ENCODE measurements at regions not wholly inside any gene's neighbourhood (a gene's known extent, or its start where the extent isn't known, plus 50 kb on each side); places are given as distances from the start of the nearest gene placed in this dataset.

DNA sequence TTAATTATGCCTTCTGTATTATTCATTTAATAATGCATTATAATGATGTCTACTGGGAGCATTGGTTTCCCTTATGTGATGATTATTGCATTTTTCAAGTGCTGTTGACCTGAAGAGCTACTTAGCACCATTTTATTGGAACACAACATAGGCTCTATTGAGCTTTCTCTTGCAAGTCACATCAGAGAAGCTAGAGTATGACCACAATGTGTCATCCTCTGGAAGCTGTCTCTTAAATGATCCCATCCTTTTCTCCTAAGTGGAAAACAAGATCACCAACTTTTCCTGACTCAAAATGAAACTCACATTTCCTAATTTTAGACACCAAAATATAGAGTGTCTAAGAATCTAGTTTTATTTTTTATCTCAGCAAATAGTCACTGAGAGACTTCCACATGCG lies 1451.9 kb downstream of the PCDH7 start:
- no peak for TF ChIP-seq ZBTB7A (IDR thresholded peaks at IDR 0.05; ENCODE audit: low read depth)
- no peak for TF ChIP-seq CEBPB (IDR thresholded peaks at IDR 0.05)
- TF ChIP-seq YY1 (IDR thresholded peaks at IDR 0.05; ENCODE audit: low read depth) = no peak
- no peak for TF ChIP-seq TCF12 (IDR thresholded peaks at IDR 0.05; ENCODE audit: low read depth)
- TF ChIP-seq, protein P1, sequence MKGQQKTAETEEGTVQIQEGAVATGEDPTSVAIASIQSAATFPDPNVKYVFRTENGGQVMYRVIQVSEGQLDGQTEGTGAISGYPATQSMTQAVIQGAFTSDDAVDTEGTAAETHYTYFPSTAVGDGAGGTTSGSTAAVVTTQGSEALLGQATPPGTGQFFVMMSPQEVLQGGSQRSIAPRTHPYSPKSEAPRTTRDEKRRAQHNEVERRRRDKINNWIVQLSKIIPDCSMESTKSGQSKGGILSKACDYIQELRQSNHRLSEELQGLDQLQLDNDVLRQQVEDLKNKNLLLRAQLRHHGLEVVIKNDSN (IDR thresholded peaks at IDR 0.05) = no peak
- no peak for TF ChIP-seq TEAD4 (IDR thresholded peaks at IDR 0.05)

DNA sequence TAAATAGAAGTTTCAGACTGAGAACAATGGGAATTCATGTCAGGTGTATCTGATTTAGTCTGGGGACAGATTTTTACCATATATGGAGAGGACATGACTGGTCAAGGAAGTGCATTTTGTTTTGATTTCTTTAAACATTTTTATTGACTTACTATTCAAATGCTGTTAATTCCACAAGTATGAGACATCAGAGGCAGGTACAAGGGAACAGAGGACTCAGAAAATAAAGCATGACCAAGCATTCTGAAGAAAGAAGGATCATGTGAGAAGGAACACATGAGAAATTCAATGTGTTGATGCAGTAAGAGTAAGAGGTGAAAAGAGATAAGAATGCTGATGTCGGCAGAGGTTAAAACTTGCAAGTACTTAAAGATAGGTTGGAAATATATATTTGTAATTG lies 1452.6 kb downstream of the PCDH7 start:
- no peak for TF ChIP-seq ZBTB7A (IDR thresholded peaks at IDR 0.05; ENCODE audit: low read depth)
- TF ChIP-seq, protein P1 (IDR thresholded peaks at IDR 0.05) = no peak
- no peak for TF ChIP-seq TCF12 (IDR thresholded peaks at IDR 0.05; ENCODE audit: low read depth)
- TF ChIP-seq TAF1 (IDR thresholded peaks at IDR 0.05; ENCODE audit: low read depth) = no peak
- TF ChIP-seq CEBPB (IDR thresholded peaks at IDR 0.05) = no peak
- no peak for TF ChIP-seq EGR1 (IDR thresholded peaks at IDR 0.05)
- no peak for TF ChIP-seq EP300 (IDR thresholded peaks at IDR 0.05; ENCODE audit: borderline replicate concordance)
- no peak for TF ChIP-seq NFIC (IDR thresholded peaks at IDR 0.05)
- no peak for TF ChIP-seq CREB1 (IDR thresholded peaks at IDR 0.05; ENCODE audit: low read depth)
- TF ChIP-seq RAD21 (IDR thresholded peaks at IDR 0.05; ENCODE audit: low read depth) = no peak
- TF ChIP-seq YY1 (IDR thresholded peaks at IDR 0.05; ENCODE audit: low read depth) = no peak
- TF ChIP-seq, protein P2, sequence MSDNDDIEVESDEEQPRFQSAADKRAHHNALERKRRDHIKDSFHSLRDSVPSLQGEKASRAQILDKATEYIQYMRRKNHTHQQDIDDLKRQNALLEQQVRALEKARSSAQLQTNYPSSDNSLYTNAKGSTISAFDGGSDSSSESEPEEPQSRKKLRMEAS (IDR thresholded peaks at IDR 0.05) = no peak
- TF ChIP-seq TEAD4 (IDR thresholded peaks at IDR 0.05) = no peak
- TF ChIP-seq FOXM1 (IDR thresholded peaks at IDR 0.05; ENCODE audit: borderline replicate concordance, low read depth) = no peak
- TF ChIP-seq, protein P3, sequence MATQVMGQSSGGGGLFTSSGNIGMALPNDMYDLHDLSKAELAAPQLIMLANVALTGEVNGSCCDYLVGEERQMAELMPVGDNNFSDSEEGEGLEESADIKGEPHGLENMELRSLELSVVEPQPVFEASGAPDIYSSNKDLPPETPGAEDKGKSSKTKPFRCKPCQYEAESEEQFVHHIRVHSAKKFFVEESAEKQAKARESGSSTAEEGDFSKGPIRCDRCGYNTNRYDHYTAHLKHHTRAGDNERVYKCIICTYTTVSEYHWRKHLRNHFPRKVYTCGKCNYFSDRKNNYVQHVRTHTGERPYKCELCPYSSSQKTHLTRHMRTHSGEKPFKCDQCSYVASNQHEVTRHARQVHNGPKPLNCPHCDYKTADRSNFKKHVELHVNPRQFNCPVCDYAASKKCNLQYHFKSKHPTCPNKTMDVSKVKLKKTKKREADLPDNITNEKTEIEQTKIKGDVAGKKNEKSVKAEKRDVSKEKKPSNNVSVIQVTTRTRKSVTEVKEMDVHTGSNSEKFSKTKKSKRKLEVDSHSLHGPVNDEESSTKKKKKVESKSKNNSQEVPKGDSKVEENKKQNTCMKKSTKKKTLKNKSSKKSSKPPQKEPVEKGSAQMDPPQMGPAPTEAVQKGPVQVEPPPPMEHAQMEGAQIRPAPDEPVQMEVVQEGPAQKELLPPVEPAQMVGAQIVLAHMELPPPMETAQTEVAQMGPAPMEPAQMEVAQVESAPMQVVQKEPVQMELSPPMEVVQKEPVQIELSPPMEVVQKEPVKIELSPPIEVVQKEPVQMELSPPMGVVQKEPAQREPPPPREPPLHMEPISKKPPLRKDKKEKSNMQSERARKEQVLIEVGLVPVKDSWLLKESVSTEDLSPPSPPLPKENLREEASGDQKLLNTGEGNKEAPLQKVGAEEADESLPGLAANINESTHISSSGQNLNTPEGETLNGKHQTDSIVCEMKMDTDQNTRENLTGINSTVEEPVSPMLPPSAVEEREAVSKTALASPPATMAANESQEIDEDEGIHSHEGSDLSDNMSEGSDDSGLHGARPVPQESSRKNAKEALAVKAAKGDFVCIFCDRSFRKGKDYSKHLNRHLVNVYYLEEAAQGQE (IDR thresholded peaks at IDR 0.05; ENCODE audit: low read depth) = no peak

DNA sequence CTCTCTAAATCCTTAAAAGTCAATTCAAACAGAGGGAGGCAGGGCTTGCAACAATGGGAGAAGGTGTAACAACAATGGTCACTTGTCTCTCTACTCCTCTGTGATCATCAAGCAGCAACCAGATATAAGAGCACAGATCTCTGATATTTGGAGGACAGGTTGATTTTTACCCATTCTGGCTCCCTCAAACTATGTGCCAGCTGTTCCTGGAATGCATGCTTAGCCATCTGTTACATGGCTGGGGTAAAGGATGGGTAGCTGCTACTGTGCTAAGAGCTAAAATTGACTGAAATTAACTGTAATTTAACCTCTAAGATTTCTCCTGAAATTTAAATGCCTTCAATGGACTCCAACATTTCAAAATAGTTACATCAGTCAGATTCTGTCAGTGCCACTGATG lies 1459.9 kb downstream of the PCDH7 start:
- TF ChIP-seq RAD21 (IDR thresholded peaks at IDR 0.05; ENCODE audit: low read depth) = no peak
- no peak for TF ChIP-seq TAF1 (IDR thresholded peaks at IDR 0.05; ENCODE audit: low read depth)
- no peak for TF ChIP-seq YY1 (IDR thresholded peaks at IDR 0.05; ENCODE audit: low read depth)
- TF ChIP-seq, protein P1 (IDR thresholded peaks at IDR 0.05) = no peak
- no peak for TF ChIP-seq NFIC (IDR thresholded peaks at IDR 0.05)

DNA sequence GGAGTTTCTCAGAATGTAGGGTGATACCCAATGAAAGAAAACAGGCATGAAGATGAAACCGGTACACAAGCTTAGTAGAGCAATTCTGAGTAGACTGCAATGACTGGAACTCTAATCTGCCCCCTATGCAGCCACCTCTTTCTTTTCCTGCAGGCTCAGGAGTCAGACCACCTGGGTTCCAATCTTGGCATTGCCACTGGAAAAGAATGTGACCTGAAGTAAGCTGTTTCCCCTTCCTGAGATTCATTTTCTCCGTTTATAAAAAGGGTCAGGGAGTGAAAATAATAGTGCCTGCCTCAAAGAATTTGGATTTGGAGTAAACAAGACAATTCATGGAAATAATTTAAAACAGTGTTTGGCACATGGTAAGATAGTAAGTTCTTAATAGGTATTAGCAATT lies 1464.0 kb downstream of the PCDH7 start:
- TF ChIP-seq ZBTB7A (IDR thresholded peaks at IDR 0.05; ENCODE audit: low read depth) (no peak), TEAD4 (IDR thresholded peaks at IDR 0.05) (no peak), CEBPB (IDR thresholded peaks at IDR 0.05) (no peak), YY1 (IDR thresholded peaks at IDR 0.05; ENCODE audit: low read depth) (no peak), TAF1 (IDR thresholded peaks at IDR 0.05; ENCODE audit: low read depth) (no peak)

DNA sequence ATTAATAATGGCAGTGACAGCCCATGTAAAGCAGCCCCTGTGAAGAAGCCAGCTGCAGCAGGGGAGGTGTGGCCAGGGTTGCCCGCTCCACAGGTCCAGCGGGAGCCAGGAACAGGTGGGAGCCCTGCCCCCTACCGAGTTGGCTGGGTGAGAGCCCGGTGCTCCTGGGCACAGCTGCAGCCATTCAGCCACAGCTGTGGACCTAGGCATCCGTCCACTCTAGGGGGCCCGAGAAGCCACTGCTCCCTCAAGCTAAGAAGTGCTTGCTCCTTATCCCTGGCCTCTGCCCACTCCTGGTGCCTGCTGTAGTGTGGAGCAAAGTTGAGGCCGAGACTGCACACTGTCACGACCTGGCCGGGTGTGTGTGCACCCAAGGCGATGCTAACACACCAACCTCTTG lies 1469.0 kb downstream of the PCDH7 start:
- TF ChIP-seq, protein P1 (IDR thresholded peaks at IDR 0.05) = no peak
- no peak for TF ChIP-seq ZBTB7A (IDR thresholded peaks at IDR 0.05; ENCODE audit: low read depth)
- TF ChIP-seq, protein P3 (IDR thresholded peaks at IDR 0.05; ENCODE audit: low read depth) = no peak
- TF ChIP-seq TCF12 (IDR thresholded peaks at IDR 0.05; ENCODE audit: low read depth) = peak; percentile 39

DNA sequence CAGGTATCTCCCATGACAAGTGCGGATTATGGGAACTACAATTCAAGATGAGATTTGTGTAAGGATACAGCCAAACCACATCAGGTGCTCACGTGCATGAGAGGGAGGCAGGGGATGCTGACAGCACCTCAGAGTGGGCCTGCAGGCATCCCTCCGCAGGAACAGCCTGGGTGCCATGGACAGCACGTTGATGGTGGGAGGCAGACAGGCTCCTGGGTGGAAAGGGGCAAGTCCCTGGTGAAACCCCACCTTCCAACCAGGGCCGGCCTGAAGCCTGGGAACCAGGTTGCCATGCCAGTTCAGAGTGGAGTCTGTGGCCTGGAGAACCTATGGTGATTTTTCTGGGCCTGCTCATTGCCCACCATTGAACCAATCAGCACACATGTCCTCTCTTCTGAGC lies 1469.6 kb downstream of the PCDH7 start:
- TF ChIP-seq CEBPB (IDR thresholded peaks at IDR 0.05) (no peak), YY1 (IDR thresholded peaks at IDR 0.05; ENCODE audit: low read depth) (no peak), RAD21 (IDR thresholded peaks at IDR 0.05; ENCODE audit: low read depth) (no peak), NFIC (IDR thresholded peaks at IDR 0.05) (no peak), EGR1 (IDR thresholded peaks at IDR 0.05) (no peak), CREB1 (IDR thresholded peaks at IDR 0.05; ENCODE audit: low read depth) (no peak)
- TF ChIP-seq, protein P3 (IDR thresholded peaks at IDR 0.05; ENCODE audit: low read depth) = no peak
- TF ChIP-seq, protein P1 (IDR thresholded peaks at IDR 0.05) = no peak
- TF ChIP-seq, protein P2 (IDR thresholded peaks at IDR 0.05) = no peak
